Muscle of leg (tissue), 3 donors: ENCODE measurements at regions not wholly inside any gene's neighbourhood (a gene's known extent, or its start where the extent isn't known, plus 50 kb on each side); places are given as distances from the start of the nearest gene placed in this dataset.
A peak's percentile ranks its signal among the peaks of the same experiment; 100 is the strongest.

Experiments
- DNase-seq: peaks from one replicate; pipeline ENCODE4 v3.0.0; 2013
- H3K27ac ChIP-seq: one replicate; pipeline ENCODE4 v1.5.1; 2013; ENCODE audit warnings: mild to moderate bottlenecking, low read length, control low read depth
- H3K27me3 ChIP-seq: one replicate; pipeline ENCODE4 v1.6.1; 2013; ENCODE audit warnings: low read length; ENCODE audit not compliant: control insufficient read depth, insufficient read depth
- H3K36me3 ChIP-seq: one replicate; pipeline ENCODE4 v1.6.1; 2013; ENCODE audit warnings: low read length; ENCODE audit not compliant: control insufficient read depth, insufficient read depth
- H3K4me1 ChIP-seq: one replicate; pipeline ENCODE4 v1.6.1; 2013; ENCODE audit warnings: low read length; ENCODE audit not compliant: control insufficient read depth, insufficient read depth
- H3K4me3 ChIP-seq: one replicate; pipeline ENCODE4 v1.5.1; 2013; ENCODE audit warnings: low read length, control low read depth
- H3K9me3 ChIP-seq: replicated peaks from 2 replicates; pipeline ENCODE4 v1.6.1; 2013; ENCODE audit warnings: low read depth, low read length; ENCODE audit not compliant: control insufficient read depth
- WGBS: methylation state at CpG from one replicate; pipeline ENCODE4 v1.1.5; 2013; ENCODE audit warnings: missing lambda C conversion rate; ENCODE audit not compliant: insufficient coverage; 5-methylcytosine and 5-hydroxymethylcytosine counted together

- Histone ChIP-seq H3K27me3 (no peaks in the 10 kb centered on the region), H3K4me3 (no peak overlapping the region), H3K36me3 (no peaks in the 10 kb centered on the region), H3K9me3 (no peaks in the 10 kb centered on the region), H3K4me1 (no peaks in the 10 kb centered on the region), H3K27ac (no peak overlapping the region)
- peak; percentile 39 for DNase-seq
- 50% methylated on average over 8 of the region's 15 CpGs for WGBS
Measured at GRCh38 chr20:60930023-60930790, 321.9 kb upstream of the CDH4 start.

- Histone ChIP-seq H3K36me3 (no peaks in the 10 kb centered on the region), H3K4me3 (no peak overlapping the region), H3K9me3 (no peaks in the 10 kb centered on the region), H3K27me3 (no peaks in the 10 kb centered on the region), H3K27ac (no peak overlapping the region), H3K4me1 (no peaks in the 10 kb centered on the region)
- DNase-seq, result no peak
- 25% methylated on average over 2 of the region's 4 CpGs for WGBS
Measured at GRCh38 chr20:60931696-60932095, 320.4 kb upstream of the CDH4 start.

- Histone ChIP-seq H3K9me3 (no peaks in the 10 kb centered on the region), H3K27me3 (no peaks in the 10 kb centered on the region), H3K4me1 (peaks cover 3% of the 10 kb centered on the region), H3K4me3 (no peak overlapping the region), H3K27ac (no peak overlapping the region), H3K36me3 (no peaks in the 10 kb centered on the region)
- DNase-seq, result no peak
- WGBS, result 80% methylated on average over 1 of the region's 3 CpGs
Measured at GRCh38 chr20:60934724-60935123, 317.3 kb upstream of the CDH4 start.

GRCh38 chr20:60935971-60936370, 316.1 kb upstream of the CDH4 start:
- Histone ChIP-seq H3K9me3 (no peaks in the 10 kb centered on the region), H3K36me3 (no peaks in the 10 kb centered on the region), H3K27ac (no peak overlapping the region), H3K27me3 (no peaks in the 10 kb centered on the region), H3K4me1 (peaks cover 3% of the 10 kb centered on the region), H3K4me3 (no peak overlapping the region)
- 62% methylated on average over 4 of the region's 8 CpGs for WGBS
- DNase-seq, result no peak

GRCh38 chr20:60937585-60937984, 314.5 kb upstream of the CDH4 start:
- WGBS, result 52% methylated on average over 4 of the region's 10 CpGs
- H3K27ac ChIP-seq, result no peak overlapping the region
- no peaks in the 10 kb centered on the region for H3K36me3 ChIP-seq
- H3K9me3 ChIP-seq, result no peaks in the 10 kb centered on the region
- DNase-seq, result peak; percentile 54
- H3K4me3 ChIP-seq, result no peak overlapping the region
- H3K27me3 ChIP-seq, result no peaks in the 10 kb centered on the region
- H3K4me1 ChIP-seq, result peaks cover 3% of the 10 kb centered on the region

- DNase-seq, result no peak
- H3K27ac ChIP-seq, result no peak overlapping the region
- 93% methylated on average over 3 of the region's 6 CpGs for WGBS
- H3K27me3 ChIP-seq, result no peaks in the 10 kb centered on the region
- H3K9me3 ChIP-seq, result no peaks in the 10 kb centered on the region
- no peak overlapping the region for H3K4me3 ChIP-seq
- peaks cover 3% of the 10 kb centered on the region for H3K4me1 ChIP-seq
- H3K36me3 ChIP-seq, result no peaks in the 10 kb centered on the region
Measured at GRCh38 chr20:60941379-60941778, 310.7 kb upstream of the CDH4 start.

GRCh38 chr20:60947819-60948218, 304.2 kb upstream of the CDH4 start:
- WGBS, result 100% methylated on average over 1 of the region's 7 CpGs
- Histone ChIP-seq H3K36me3 (no peaks in the 10 kb centered on the region), H3K27me3 (no peaks in the 10 kb centered on the region), H3K27ac (no peak overlapping the region), H3K4me3 (no peak overlapping the region), H3K9me3 (no peaks in the 10 kb centered on the region), H3K4me1 (no peaks in the 10 kb centered on the region)
- no peak for DNase-seq

GRCh38 chr20:60948224-60948623, 303.8 kb upstream of the CDH4 start:
- Histone ChIP-seq H3K27me3 (no peaks in the 10 kb centered on the region), H3K4me1 (no peaks in the 10 kb centered on the region), H3K4me3 (no peak overlapping the region), H3K36me3 (no peaks in the 10 kb centered on the region), H3K27ac (no peak overlapping the region), H3K9me3 (no peaks in the 10 kb centered on the region)
- 83% methylated on average over 1 of the region's 8 CpGs for WGBS
- DNase-seq, result no peak

- H3K4me1 ChIP-seq, result no peaks in the 10 kb centered on the region
- no peak overlapping the region for H3K4me3 ChIP-seq
- H3K36me3 ChIP-seq, result no peaks in the 10 kb centered on the region
- 71% methylated on average over 3 of the region's 5 CpGs for WGBS
- H3K27ac ChIP-seq, result no peak overlapping the region
- DNase-seq, result no peak
- no peaks in the 10 kb centered on the region for H3K9me3 ChIP-seq
- no peaks in the 10 kb centered on the region for H3K27me3 ChIP-seq
Measured at GRCh38 chr20:60950561-60950960, 301.5 kb upstream of the CDH4 start.

- Histone ChIP-seq H3K9me3 (no peaks in the 10 kb centered on the region), H3K4me1 (no peaks in the 10 kb centered on the region), H3K36me3 (no peaks in the 10 kb centered on the region), H3K27ac (no peak overlapping the region), H3K4me3 (no peak overlapping the region), H3K27me3 (no peaks in the 10 kb centered on the region)
- WGBS, result 74% methylated on average over 5 of the region's 5 CpGs
- no peak for DNase-seq
Measured at GRCh38 chr20:60950974-60951373, 301.1 kb upstream of the CDH4 start.

GRCh38 chr20:60952861-60953260, 299.2 kb upstream of the CDH4 start:
- no peak for DNase-seq
- WGBS, result 81% methylated on average over 8 of the region's 8 CpGs
- no peaks in the 10 kb centered on the region for H3K4me1 ChIP-seq

More at GRCh38 chr20:60952861-60953260, 299.2 kb upstream of the CDH4 start:
- H3K4me3 ChIP-seq, result no peak overlapping the region
- no peaks in the 10 kb centered on the region for H3K36me3 ChIP-seq
- H3K27ac ChIP-seq, result no peak overlapping the region
- H3K9me3 ChIP-seq, result no peaks in the 10 kb centered on the region
- H3K27me3 ChIP-seq, result no peaks in the 10 kb centered on the region
